Natural killer cell (primary cell): ENCODE measurements at regions not wholly inside any gene's neighbourhood (a gene's known extent, or its start where the extent isn't known, plus 50 kb on each side); places are given as distances from the start of the nearest gene placed in this dataset.

ENCODE experiments used
- ATAC-seq, 3 donors: fragments of 150-1000 bp in 2 of 3; fragments of 200-7000 bp in 1 of 3; cut with Tn5 transposase; 1 replicate in 1 of 3; 2 replicates in 2 of 3; pipeline ENCODE4 v1.10.0; 2021; ENCODE audit warnings: mild to moderate bottlenecking in 2 of 3, moderate library complexity in 2 of 3
- DNase-seq, 2 donors: peaks; one replicate each; pipeline versions ENCODE4 v3.0.0 to v3.0.0-alpha.2; 2013 to 2021; ENCODE audit warnings: mixed read lengths in 1 of 2
- H3K27ac ChIP-seq: one replicate; pipeline ENCODE4 v1.5.1; 2013; ENCODE audit warnings: mild to moderate bottlenecking, low read length
- H3K27me3 ChIP-seq: one replicate; pipeline ENCODE4 v1.6.1; 2013; ENCODE audit warnings: low read length; ENCODE audit not compliant: control insufficient read depth, insufficient read depth
- H3K36me3 ChIP-seq: one replicate; pipeline ENCODE4 v1.6.1; 2013; ENCODE audit warnings: low read length; ENCODE audit not compliant: control insufficient read depth, insufficient read depth
- H3K4me1 ChIP-seq: one replicate; pipeline ENCODE4 v1.6.1; 2013; ENCODE audit warnings: low read length; ENCODE audit not compliant: control insufficient read depth, insufficient read depth
- H3K4me3 ChIP-seq: one replicate; pipeline ENCODE4 v1.5.1; 2013; ENCODE audit warnings: low read length
- H3K9me3 ChIP-seq: one replicate; pipeline ENCODE4 v1.6.1; 2013; ENCODE audit warnings: low read length; ENCODE audit not compliant: control insufficient read depth, insufficient read depth
- H3K27ac Mint-ChIP-seq, 2 donors: one replicate each; pipeline ENCODE4 v1.8.0; 2022; ENCODE audit warnings: mild to moderate bottlenecking in 2 of 2, mixed read lengths in 2 of 2, moderate library complexity in 1 of 2
- H3K27me3 Mint-ChIP-seq, 2 donors: one replicate each; pipeline ENCODE4 v1.8.0; 2022; ENCODE audit warnings: low read depth in 2 of 2, mixed read lengths in 2 of 2
- H3K36me3 Mint-ChIP-seq: one replicate; pipeline ENCODE4 v1.8.0; 2022; ENCODE audit warnings: mixed read lengths
- H3K4me1 Mint-ChIP-seq, 2 donors: one replicate each; pipeline ENCODE4 v1.8.0; 2022; ENCODE audit warnings: mixed read lengths in 2 of 2
- H3K4me3 Mint-ChIP-seq: one replicate; pipeline ENCODE4 v1.8.0; 2022; ENCODE audit warnings: mild to moderate bottlenecking, moderate library complexity, mixed read lengths
- H3K9me3 Mint-ChIP-seq, 2 donors: one replicate each; pipeline ENCODE4 v1.8.0; 2022; ENCODE audit warnings: mixed read lengths in 2 of 2
- WGBS: methylation state at CpG from one replicate; pipeline ENCODE4 v1.1.7; 2013; ENCODE audit warnings: missing lambda C conversion rate; ENCODE audit not compliant: insufficient coverage; 5-methylcytosine and 5-hydroxymethylcytosine counted together
- intact Hi-C: fragments of 100-400 bp; cut with micrococcal nuclease; formaldehyde crosslinking; loops from one replicate; pipeline ENCODE4 v1.14.2; 2022
- TF ChIP-seq, protein P1 (sequence below): fragments of 200-600 bp; IDR thresholded peaks from one replicate; pipeline ENCODE4 v1.8.0; 2022; ENCODE audit warnings: antibody characterized with exemption

DNA sequence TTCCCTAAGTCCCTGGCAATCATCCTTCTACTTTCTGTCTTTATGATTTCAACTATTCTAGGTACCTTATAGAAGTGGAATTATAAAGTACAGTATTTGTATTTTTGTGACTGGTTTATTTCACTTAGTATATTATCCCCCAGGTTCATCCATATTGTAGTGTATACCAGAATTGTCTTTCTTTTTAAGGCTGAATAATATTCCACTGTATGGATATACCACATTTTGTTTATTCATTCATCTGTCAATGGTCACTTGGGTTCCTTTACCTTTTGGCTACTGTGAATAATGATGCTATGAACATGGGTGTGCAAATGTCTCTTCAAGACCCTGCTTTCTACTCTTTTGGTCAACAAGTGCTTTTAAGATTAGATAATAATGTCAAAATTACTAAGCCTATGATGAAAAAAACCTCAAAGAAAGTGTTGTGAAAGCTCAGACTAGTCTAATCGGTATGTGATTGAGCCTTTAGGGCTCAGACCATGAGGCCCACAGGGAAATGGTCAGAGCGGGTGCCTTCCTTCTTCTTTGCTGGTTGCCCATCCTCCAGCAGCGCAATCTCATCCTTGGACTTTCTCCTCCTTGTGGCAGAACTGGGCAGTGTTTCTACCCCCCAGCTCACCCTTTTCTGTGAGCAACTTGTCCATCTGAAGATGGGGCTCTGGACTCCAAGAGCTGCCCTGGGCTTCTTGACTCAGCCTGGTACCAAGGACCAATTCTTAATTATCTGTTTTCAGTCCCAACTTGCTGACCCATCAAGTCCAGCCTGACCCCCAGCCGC lies 105.4 kb downstream of the TTC8 start:
- intact Hi-C loops, result no loop called here
- Mint-ChIP-seq H3K4me1 (no peaks in the 10 kb centered on the region), H3K4me3 (no peak overlapping the region), H3K27ac (no peak overlapping the region), H3K9me3 (peaks cover 0 to 2% of the 10 kb centered on the region in 2 donors), H3K36me3 (no peaks in the 10 kb centered on the region), H3K27me3 (peaks cover 22 to 28% of the 10 kb centered on the region in 2 donors)
- H3K9me3 ChIP-seq, result peaks cover 5% of the 10 kb centered on the region
- TF ChIP-seq, protein P1, sequence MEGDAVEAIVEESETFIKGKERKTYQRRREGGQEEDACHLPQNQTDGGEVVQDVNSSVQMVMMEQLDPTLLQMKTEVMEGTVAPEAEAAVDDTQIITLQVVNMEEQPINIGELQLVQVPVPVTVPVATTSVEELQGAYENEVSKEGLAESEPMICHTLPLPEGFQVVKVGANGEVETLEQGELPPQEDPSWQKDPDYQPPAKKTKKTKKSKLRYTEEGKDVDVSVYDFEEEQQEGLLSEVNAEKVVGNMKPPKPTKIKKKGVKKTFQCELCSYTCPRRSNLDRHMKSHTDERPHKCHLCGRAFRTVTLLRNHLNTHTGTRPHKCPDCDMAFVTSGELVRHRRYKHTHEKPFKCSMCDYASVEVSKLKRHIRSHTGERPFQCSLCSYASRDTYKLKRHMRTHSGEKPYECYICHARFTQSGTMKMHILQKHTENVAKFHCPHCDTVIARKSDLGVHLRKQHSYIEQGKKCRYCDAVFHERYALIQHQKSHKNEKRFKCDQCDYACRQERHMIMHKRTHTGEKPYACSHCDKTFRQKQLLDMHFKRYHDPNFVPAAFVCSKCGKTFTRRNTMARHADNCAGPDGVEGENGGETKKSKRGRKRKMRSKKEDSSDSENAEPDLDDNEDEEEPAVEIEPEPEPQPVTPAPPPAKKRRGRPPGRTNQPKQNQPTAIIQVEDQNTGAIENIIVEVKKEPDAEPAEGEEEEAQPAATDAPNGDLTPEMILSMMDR, result no peak
- no peaks in the 10 kb centered on the region for H3K27me3 ChIP-seq
- 91% methylated on average over 4 of the region's 4 CpGs for WGBS
- H3K27ac ChIP-seq, result no peak overlapping the region
- peak in 1 of 2 donors; percentile 4 for DNase-seq
- H3K36me3 ChIP-seq, result no peaks in the 10 kb centered on the region
- no peak overlapping the region for H3K4me3 ChIP-seq
- no peaks in the 10 kb centered on the region for H3K4me1 ChIP-seq
- no peak for ATAC-seq

DNA sequence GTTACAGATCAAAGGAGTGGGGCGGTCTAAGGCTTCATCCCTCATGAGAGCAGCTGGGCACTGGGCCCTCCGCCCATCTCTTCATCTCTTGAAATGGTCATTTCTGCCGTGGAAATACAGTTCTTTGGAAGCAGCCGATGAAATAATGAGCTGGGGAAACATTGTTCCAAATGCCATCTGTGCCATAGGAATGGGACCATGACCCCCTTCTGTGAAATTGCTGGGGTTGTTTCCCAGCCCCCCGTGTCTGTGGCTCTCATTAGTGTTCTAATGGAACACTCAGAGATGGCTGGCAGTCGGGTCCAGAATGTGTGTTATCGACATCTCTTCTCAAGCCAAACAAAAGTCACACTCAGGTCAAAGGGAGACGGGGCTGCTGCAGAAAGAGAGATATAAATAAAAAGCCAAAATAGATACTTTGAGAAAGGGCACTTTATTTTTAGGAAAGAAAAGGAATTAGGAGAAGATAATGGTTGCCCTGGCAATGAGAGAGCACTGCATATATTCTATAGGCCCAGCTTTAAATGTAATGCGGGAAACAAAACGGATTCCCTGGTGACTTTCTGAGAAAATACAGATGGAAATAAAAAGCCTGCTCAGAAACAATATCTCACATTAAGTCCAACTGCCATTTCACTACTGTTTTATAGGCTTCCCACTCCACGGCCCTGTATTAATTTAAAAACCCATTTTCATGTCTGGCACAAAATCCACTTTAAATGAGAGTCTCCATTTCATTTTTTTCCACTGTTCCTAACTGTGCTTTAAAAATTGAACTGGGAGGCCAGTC lies 107.1 kb downstream of the TTC8 start:
- ATAC-seq, result no peak
- Mint-ChIP-seq H3K4me3 (no peak overlapping the region), H3K9me3 (no peaks in the 10 kb centered on the region), H3K27me3 (peaks cover 16 to 24% of the 10 kb centered on the region in 2 donors), H3K27ac (no peak overlapping the region), H3K36me3 (no peaks in the 10 kb centered on the region), H3K4me1 (no peaks in the 10 kb centered on the region)
- intact Hi-C loops, result no loop called here
- DNase-seq, result no peak
- 86% methylated on average over 11 of the region's 11 CpGs for whole genome bisulfite sequencing
- peaks cover 5% of the 10 kb centered on the region for H3K9me3 ChIP-seq
- H3K4me1 ChIP-seq, result no peaks in the 10 kb centered on the region
- no peak overlapping the region for H3K27ac ChIP-seq
- TF ChIP-seq, protein P1, result no peak
- no peaks in the 10 kb centered on the region for H3K36me3 ChIP-seq
- no peaks in the 10 kb centered on the region for H3K27me3 ChIP-seq
- H3K4me3 ChIP-seq, result no peak overlapping the region

DNA sequence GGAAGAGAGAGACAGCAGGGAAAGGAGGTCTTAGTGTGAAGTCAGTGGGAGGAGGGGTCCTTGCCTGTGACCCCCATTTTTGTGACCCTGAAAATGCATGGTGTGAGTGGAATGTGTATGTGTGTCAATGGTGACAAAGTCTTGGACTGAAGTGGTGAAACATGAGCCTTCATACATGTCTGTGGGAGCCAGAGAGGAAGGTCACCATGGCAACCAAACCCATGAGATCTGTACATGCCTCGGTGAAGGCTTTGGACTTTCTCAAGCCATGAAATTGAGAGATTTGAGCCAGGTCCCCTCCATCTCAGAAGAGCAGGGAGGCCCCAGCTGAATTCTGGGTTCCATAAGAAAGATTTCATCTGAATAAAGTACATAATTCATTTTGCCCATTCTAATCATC lies 108.7 kb downstream of the TTC8 start:
- H3K36me3 Mint-ChIP-seq, result no peaks in the 10 kb centered on the region
- H3K4me1 ChIP-seq, result no peaks in the 10 kb centered on the region
- no peaks in the 10 kb centered on the region for H3K36me3 ChIP-seq
- H3K27ac ChIP-seq, result no peak overlapping the region
- no peaks in the 10 kb centered on the region for H3K9me3 Mint-ChIP-seq
- H3K4me3 Mint-ChIP-seq, result no peak overlapping the region
- TF ChIP-seq, protein P1, result no peak
- peaks cover 5% of the 10 kb centered on the region for H3K9me3 ChIP-seq
- no peak overlapping the region for H3K4me3 ChIP-seq
- H3K27ac Mint-ChIP-seq, result no peak overlapping the region
- intact Hi-C loops, result no loop called here
- DNase-seq, result no peak
- H3K4me1 Mint-ChIP-seq, result no peaks in the 10 kb centered on the region
- H3K27me3 ChIP-seq, result no peaks in the 10 kb centered on the region
- WGBS, result 72% methylated on average over 1 of the region's 1 CpG
- ATAC-seq, result no peak
- H3K27me3 Mint-ChIP-seq, result peaks cover 13 to 18% of the 10 kb centered on the region in 2 donors
